PC-3 (cell line): ENCODE measurements at regions not wholly inside any gene's neighbourhood (a gene's known extent, or its start where the extent isn't known, plus 50 kb on each side); places are given as distances from the start of the nearest gene placed in this dataset.

ENCODE experiments used
- ATAC-seq: fragments of 200-7000 bp; cut with Tn5 transposase; 2 replicates; pipeline ENCODE4 v1.9.1; 2020; ENCODE audit warnings: mild to moderate bottlenecking, moderate library complexity
- BruUV-seq: library from RNA; stranded (reverse); fragments of 400-500 nt; replicated peaks from 2 replicates; lab custom pipeline; 2021; lab: Mats Ljungman, UMichigan
- CTCF ChIA-PET: fragments of 300-600 bp; sonication (Branson Sonifier 250); formaldehyde crosslinking; loops from one replicate; lab custom pipeline; 2022; ENCODE audit warnings: antibody characterized with exemption; lab: Charles Lee
- POLR2A ChIA-PET: fragments of 300-600 bp; sonication (Branson Sonifier 250); formaldehyde crosslinking; loops from one replicate; lab custom pipeline; 2022; ENCODE audit warnings: antibody characterized with exemption; ENCODE audit not compliant: unreplicated experiment; lab: Charles Lee
- DNase-seq: peaks from one replicate; pipeline ENCODE4 v3.0.0-alpha.2; 2015
- H2AFZ ChIP-seq: fragments of 300-600 bp; sonication (generic); 2 replicates; pipeline ENCODE4 v1.6.0; 2016; ENCODE audit warnings: antibody characterized with exemption, low read length
- H3F3A ChIP-seq: fragments of 300-600 bp; sonication (generic); one replicate; pipeline ENCODE4 v1.6.0; 2017; ENCODE audit warnings: antibody characterized with exemption, low read length, control low read depth, mild to moderate bottlenecking; ENCODE audit not compliant: unreplicated experiment
- H3K27ac ChIP-seq: fragments of 300-600 bp; sonication (generic); 2 replicates; pipeline ENCODE4 v1.5.1; 2016; ENCODE audit warnings: mild to moderate bottlenecking, low read length
- H3K27me3 ChIP-seq: fragments of 300-600 bp; sonication (generic); 2 replicates; pipeline ENCODE4 v1.6.1; 2016; ENCODE audit warnings: low read length, mixed read lengths
- H3K36me3 ChIP-seq: fragments of 300-600 bp; sonication (generic); 2 replicates; pipeline ENCODE4 v1.6.1; 2016; ENCODE audit warnings: low read depth, mixed run types, low read length, mixed read lengths
- H3K4me1 ChIP-seq: fragments of 300-600 bp; sonication (generic); 2 replicates; pipeline ENCODE4 v1.5.1; 2016; ENCODE audit warnings: low read length; ENCODE audit not compliant: insufficient read depth
- H3K4me2 ChIP-seq: fragments of 300-600 bp; sonication (generic); 2 replicates; pipeline ENCODE4 v1.6.0; 2016; ENCODE audit warnings: low read length
- H3K4me3 ChIP-seq: fragments of 300-600 bp; sonication (generic); 2 replicates; pipeline ENCODE4 v1.5.1; 2016; ENCODE audit warnings: mild to moderate bottlenecking, low read length, mixed read lengths
- H3K79me2 ChIP-seq: fragments of 300-600 bp; sonication (generic); 2 replicates; pipeline ENCODE4 v1.6.1; 2017; ENCODE audit warnings: low read length, mixed read lengths
- H3K9ac ChIP-seq: fragments of 300-600 bp; sonication (generic); 2 replicates; pipeline ENCODE4 v1.6.0; 2016; ENCODE audit warnings: mild to moderate bottlenecking, low read length
- H3K9me2 ChIP-seq: fragments of 300-600 bp; sonication (generic); replicated peaks from 2 replicates; pipeline ENCODE4 v1.6.1; 2016; ENCODE audit warnings: mixed run types, low read length, mixed read lengths
- H3K9me3 ChIP-seq: fragments of 300-600 bp; sonication (generic); 2 replicates; pipeline ENCODE4 v1.6.1; 2016; ENCODE audit warnings: low read length, mixed read lengths
- H4K20me1 ChIP-seq: fragments of 300-600 bp; sonication (generic); 2 replicates; pipeline ENCODE4 v1.6.1; 2016; ENCODE audit warnings: low read length, mixed read lengths
- CTCF ChIP-seq: fragments of 300-600 bp; sonication (generic); conservative IDR thresholded peaks from 2 replicates; pipeline ENCODE4 v1.5.1; 2017; ENCODE audit warnings: antibody characterized with exemption, low read depth, mild to moderate bottlenecking, low read length
- EZH2 ChIP-seq: fragments of 300-600 bp; sonication (generic); IDR thresholded peaks from one replicate; pipeline ENCODE4 v1.6.1; 2017; ENCODE audit warnings: antibody characterized with exemption, mild to moderate bottlenecking, low read length; ENCODE audit not compliant: unreplicated experiment
- EZH2phosphoT487 ChIP-seq: fragments of 300-600 bp; sonication (generic); IDR thresholded peaks from 2 replicates; pipeline ENCODE4 v1.6.1; 2018; ENCODE audit warnings: mild to moderate bottlenecking, antibody characterized with exemption, low read length, borderline replicate concordance
- intact Hi-C: fragments of 100-400 bp; cut with micrococcal nuclease; formaldehyde crosslinking; loops from 2 replicates; pipeline ENCODE4 v1.9.0; 2023

GRCh38 chr3:148599481-148599880 lies 98.2 kb upstream of the AGTR1 start:
- no peaks in the 10 kb centered on the region for H3K79me2 ChIP-seq
- H4K20me1 ChIP-seq: no peaks in the 10 kb centered on the region
- CTCF ChIA-PET: no interaction called here
- H2AFZ ChIP-seq: no peak overlapping the region
- no peak overlapping the region for H3K4me2 ChIP-seq
- H3K36me3 ChIP-seq: no peaks in the 10 kb centered on the region
- H3K9me2 ChIP-seq: no peaks in the 10 kb centered on the region
- no peak for DNase-seq
- no peak for ATAC-seq
- TF ChIP-seq EZH2 (no peak), EZH2phosphoT487 (no peak), CTCF (no peak)
- H3K4me1 ChIP-seq: peaks cover 4% of the 10 kb centered on the region; the same call in 1 of the 2 replicates
- no peak overlapping the region for H3K4me3 ChIP-seq
- intact Hi-C loops: no loop called here
- no peaks in the 10 kb centered on the region for H3F3A ChIP-seq
- H3K27ac ChIP-seq: no peak overlapping the region
- no peaks in the 10 kb centered on the region for H3K27me3 ChIP-seq
- POLR2A ChIA-PET: no interaction called here
- no TSS peak for BruUV-seq
- H3K9me3 ChIP-seq: no peaks in the 10 kb centered on the region
- H3K9ac ChIP-seq: no peak overlapping the region

- Histone ChIP-seq H3K27me3 (no peaks in the 10 kb centered on the region), H3K36me3 (no peaks in the 10 kb centered on the region), H3K4me1 (peaks cover 7% of the 10 kb centered on the region; the same call in 1 of the 2 replicates), H3K4me2 (no peak overlapping the region), H3K9me3 (no peaks in the 10 kb centered on the region), H3K9me2 (no peaks in the 10 kb centered on the region), H3F3A (no peaks in the 10 kb centered on the region), H2AFZ (no peak overlapping the region), H3K9ac (no peak overlapping the region), H3K4me3 (no peak overlapping the region), H3K79me2 (no peaks in the 10 kb centered on the region), H3K27ac (no peak overlapping the region), H4K20me1 (no peaks in the 10 kb centered on the region)
- intact Hi-C loops: no loop called here
- DNase-seq (no peak), ATAC-seq (no peak)
- ChIA-PET CTCF (no interaction called here), POLR2A (no interaction called here)
- TF ChIP-seq EZH2phosphoT487 (no peak), CTCF (no peak), EZH2 (no peak)
- BruUV-seq: no TSS peak
These were observed 97.3 kb upstream of the AGTR1 start for GRCh38 chr3:148600440-148600839.

- H3K9me2 ChIP-seq: no peaks in the 10 kb centered on the region
- H3K4me2 ChIP-seq: no peak overlapping the region
- no peaks in the 10 kb centered on the region for H3K9me3 ChIP-seq
- H3F3A ChIP-seq: no peaks in the 10 kb centered on the region
- ATAC-seq (no peak), DNase-seq (peak; percentile 50)
- H3K36me3 ChIP-seq: no peaks in the 10 kb centered on the region
- no peak overlapping the region for H3K9ac ChIP-seq
- TF ChIP-seq EZH2: no peak
- TF ChIP-seq CTCF: no peak
- no peak for TF ChIP-seq EZH2phosphoT487
- H3K4me1 ChIP-seq: peaks cover 7% of the 10 kb centered on the region; the same call in 1 of the 2 replicates
- H3K27me3 ChIP-seq: no peaks in the 10 kb centered on the region
- no peak overlapping the region for H2AFZ ChIP-seq
- ChIA-PET POLR2A (no interaction called here), CTCF (no interaction called here)
- no TSS peak for BruUV-seq
- intact Hi-C loops: no loop called here
- no peak overlapping the region for H3K4me3 ChIP-seq
- H4K20me1 ChIP-seq: no peaks in the 10 kb centered on the region
- no peaks in the 10 kb centered on the region for H3K79me2 ChIP-seq
- no peak overlapping the region for H3K27ac ChIP-seq
These were observed 96.6 kb upstream of the AGTR1 start for GRCh38 chr3:148600902-148601765.
